AG09309 (cell line): ENCODE measurements at regions not wholly inside any gene's neighbourhood (a gene's known extent, or its start where the extent isn't known, plus 50 kb on each side); places are given as distances from the start of the nearest gene placed in this dataset.

Experiments
- DNase-seq: peaks from one replicate; pipeline ENCODE4 v3.0.0-alpha.2; 2010; ENCODE audit warnings: low read depth
- H3K4me3 ChIP-seq: 2 replicates; pipeline ENCODE4 v1.5.1; 2011; ENCODE audit warnings: mild to moderate bottlenecking, low read depth, low read length, moderate library complexity; ENCODE audit not compliant: control insufficient read depth
- CTCF ChIP-seq: IDR thresholded peaks from 2 replicates; pipeline ENCODE4 v1.5.1; 2011; ENCODE audit warnings: mild to moderate bottlenecking, low read depth, low read length, inconsistent platforms; ENCODE audit not compliant: insufficient read depth, control insufficient read depth; ENCODE audit errors: missing control alignments

- TF ChIP-seq CTCF: no peak
- DNase-seq: no peak
- H3K4me3 ChIP-seq: no peak overlapping the region
Observed at GRCh38 chr6:125491860-125492618, 190.3 kb upstream of the HDDC2 start.

- DNase-seq: no peak
Observed at GRCh38 chr6:125498606-125499005, 196.8 kb upstream of the HDDC2 start.

GRCh38 chr6:125499535-125499934 is 197.8 kb upstream of the HDDC2 start:
- DNase-seq: no peak
- no peak for TF ChIP-seq CTCF
- H3K4me3 ChIP-seq: no peak overlapping the region

More at GRCh38 chr6:125498606-125499005, 196.8 kb upstream of the HDDC2 start:
- TF ChIP-seq CTCF: no peak
- no peak overlapping the region for H3K4me3 ChIP-seq

GRCh38 chr6:125503181-125503580 is 201.4 kb upstream of the HDDC2 start:
- TF ChIP-seq CTCF: no peak
- no peak for DNase-seq
- no peak overlapping the region for H3K4me3 ChIP-seq

GRCh38 chr6:125507987-125508655 is 206.4 kb upstream of the HDDC2 start:
- H3K4me3 ChIP-seq: no peak overlapping the region
- DNase-seq: no peak
- TF ChIP-seq CTCF: no peak

- no peak for DNase-seq
- no peak for TF ChIP-seq CTCF
- H3K4me3 ChIP-seq: no peak overlapping the region
Observed at GRCh38 chr6:125508793-125509192, 207.0 kb upstream of the HDDC2 start.
